GM12874 (cell line): ENCODE measurements at regions not wholly inside any gene's neighbourhood (a gene's known extent, or its start where the extent isn't known, plus 50 kb on each side); places are given as distances from the start of the nearest gene placed in this dataset.

Experiments
- TF ChIP-seq, protein P1 (sequence below): IDR thresholded peaks from 2 replicates; pipeline ENCODE4 v1.5.1; 2011; ENCODE audit warnings: low read depth, mild to moderate bottlenecking, control low read depth, low read length, moderate library complexity; ENCODE audit not compliant: insufficient read depth

DNA sequence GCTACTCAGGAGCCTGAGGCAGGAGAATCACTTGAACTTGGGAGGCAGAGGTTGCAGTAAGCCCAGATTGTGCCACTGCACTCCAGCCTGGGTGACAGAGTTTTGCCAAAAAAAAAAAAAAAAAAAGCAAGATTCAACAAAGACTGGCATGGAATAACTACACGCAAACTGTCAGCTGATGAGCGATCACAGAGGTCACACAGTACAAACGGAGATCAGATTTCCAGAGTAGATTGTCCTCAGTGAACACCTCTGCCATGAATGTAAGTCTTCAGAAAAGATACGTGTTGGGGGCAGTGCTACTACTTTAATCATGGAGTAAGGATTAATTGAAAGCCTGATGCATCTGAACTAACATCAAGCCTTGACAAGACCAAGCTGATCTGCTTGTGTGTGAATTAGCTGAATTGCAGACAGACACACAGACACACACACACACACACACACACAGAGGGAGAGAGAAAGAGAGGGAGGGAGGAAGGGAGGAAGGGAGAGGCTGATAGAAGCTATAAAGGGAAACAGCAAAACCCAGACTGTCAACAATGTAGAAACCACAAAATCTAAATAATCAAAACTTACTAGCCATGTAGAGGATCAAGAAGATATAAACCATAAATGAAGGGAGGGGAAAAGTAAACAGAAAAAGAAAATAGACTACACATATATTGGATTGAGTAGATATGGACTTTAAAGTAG is 222.9 kb upstream of the ZNF462 start:
- TF ChIP-seq, protein P1, sequence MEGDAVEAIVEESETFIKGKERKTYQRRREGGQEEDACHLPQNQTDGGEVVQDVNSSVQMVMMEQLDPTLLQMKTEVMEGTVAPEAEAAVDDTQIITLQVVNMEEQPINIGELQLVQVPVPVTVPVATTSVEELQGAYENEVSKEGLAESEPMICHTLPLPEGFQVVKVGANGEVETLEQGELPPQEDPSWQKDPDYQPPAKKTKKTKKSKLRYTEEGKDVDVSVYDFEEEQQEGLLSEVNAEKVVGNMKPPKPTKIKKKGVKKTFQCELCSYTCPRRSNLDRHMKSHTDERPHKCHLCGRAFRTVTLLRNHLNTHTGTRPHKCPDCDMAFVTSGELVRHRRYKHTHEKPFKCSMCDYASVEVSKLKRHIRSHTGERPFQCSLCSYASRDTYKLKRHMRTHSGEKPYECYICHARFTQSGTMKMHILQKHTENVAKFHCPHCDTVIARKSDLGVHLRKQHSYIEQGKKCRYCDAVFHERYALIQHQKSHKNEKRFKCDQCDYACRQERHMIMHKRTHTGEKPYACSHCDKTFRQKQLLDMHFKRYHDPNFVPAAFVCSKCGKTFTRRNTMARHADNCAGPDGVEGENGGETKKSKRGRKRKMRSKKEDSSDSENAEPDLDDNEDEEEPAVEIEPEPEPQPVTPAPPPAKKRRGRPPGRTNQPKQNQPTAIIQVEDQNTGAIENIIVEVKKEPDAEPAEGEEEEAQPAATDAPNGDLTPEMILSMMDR, result no peak

DNA sequence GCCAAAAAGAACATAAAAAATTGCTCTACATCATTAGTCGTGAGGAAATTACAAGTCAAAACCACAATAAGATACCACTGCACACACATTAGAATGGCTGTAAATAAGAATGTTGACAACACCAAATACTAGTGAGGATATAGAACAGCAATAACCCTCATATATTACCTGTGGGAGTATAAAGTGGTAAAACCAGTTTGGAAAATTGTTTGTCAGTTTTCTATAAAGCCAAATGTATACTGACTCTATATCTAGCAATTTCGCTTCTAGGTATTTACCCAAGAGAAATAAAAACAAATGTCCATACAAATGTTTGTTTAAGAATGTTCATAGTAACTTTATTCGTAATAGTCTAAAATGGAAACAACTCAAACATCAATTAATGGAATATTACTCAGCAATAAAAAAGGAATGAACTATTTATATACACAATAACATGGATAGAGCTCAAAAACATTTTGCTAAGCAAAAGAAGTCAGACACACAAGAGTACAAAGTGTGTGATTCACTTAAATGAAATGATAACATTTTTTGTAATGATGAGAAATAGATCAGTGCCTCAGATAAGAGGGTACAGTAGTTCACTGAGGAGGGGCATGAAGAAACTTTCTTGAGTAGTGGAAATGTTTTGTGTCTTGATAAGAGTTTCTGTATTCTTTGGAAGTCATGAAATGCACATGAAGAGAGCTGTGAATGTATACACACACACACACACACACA is 219.6 kb upstream of the ZNF462 start:
- TF ChIP-seq, protein P1, result no peak

GRCh38 chr9:106644661-106645060 is 218.3 kb upstream of the ZNF462 start:
- TF ChIP-seq, protein P1, result no peak

GRCh38 chr9:106648799-106649198 is 214.2 kb upstream of the ZNF462 start:
- TF ChIP-seq, protein P1, result no peak

DNA sequence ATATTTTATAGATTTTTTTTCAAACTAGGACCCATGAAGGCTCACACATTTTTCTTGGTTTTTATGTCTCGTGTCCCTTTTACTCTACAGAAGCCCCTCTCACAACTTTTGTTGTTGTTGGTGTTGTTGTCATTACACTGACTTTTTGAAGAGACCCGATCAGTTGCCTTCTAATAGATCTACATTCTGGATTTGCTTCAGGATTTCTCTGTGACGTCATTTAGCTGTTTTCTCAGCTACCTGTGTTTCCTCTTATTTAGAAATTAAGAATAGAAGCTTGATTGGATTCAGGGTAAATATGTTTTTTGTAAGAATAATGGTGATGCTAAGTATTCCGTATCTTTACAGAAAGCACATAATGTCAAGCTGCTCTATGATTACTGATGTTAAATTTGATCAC is 213.3 kb upstream of the ZNF462 start:
- TF ChIP-seq, protein P1, result no peak

DNA sequence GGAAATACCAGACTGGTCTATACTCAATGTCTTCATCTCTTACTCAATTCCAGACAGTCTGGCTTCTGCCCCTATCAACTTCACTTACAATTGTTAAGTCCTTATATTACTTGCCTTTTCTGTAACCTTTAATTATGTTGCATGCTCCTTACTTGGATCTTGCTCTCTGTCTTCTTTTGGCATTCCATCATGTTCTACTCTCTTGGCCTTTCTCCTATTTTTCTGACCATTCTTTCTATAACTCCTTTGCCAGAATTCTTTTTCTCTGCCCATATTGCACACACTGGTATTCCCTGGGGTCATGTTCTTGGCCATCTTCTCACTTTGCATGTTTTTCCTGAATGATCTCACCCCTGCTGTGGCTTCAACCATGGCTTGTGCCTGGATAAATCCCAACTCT is 209.8 kb upstream of the ZNF462 start:
- TF ChIP-seq, protein P1, result no peak

- TF ChIP-seq, protein P1, result no peak
Observed at GRCh38 chr9:106655966-106656365, 207.0 kb upstream of the ZNF462 start.
